ENCODE measurements at regions not wholly inside any gene's neighbourhood (a gene's known extent, or its start where the extent isn't known, plus 50 kb on each side); places are given as distances from the start of the nearest gene placed in this dataset.

GRCh38 chr1:190897233-190897632, 419.6 kb upstream of the BRINP3 start:
- Histone ChIP-seq H3K4me1 (no peaks in the 10 kb centered on the region), H3K4me3 (no peak overlapping the region), H3K27ac (no peak overlapping the region), H3K27me3 (no peaks in the 10 kb centered on the region), H3K9me3 (peaks cover 5% of the 10 kb centered on the region), H3K36me3 (no peaks in the 10 kb centered on the region)
- DNase-seq (ENCODE audit: low spot score in 2 of 2) = no peak
- TF ChIP-seq POLR2AphosphoS5 (IDR thresholded peaks at IDR 0.05) = no peak
- TF ChIP-seq POLR2A (IDR thresholded peaks at IDR 0.05) = no peak
- TF ChIP-seq EP300 (IDR thresholded peaks at IDR 0.05) = no peak
- no peak for TF ChIP-seq CTCF (IDR thresholded peaks at IDR 0.05)
- WGBS = 88% methylated on average over 2 of the region's 2 CpGs

GRCh38 chr1:190904091-190904695, 426.5 kb upstream of the BRINP3 start:
- DNase-seq (ENCODE audit: low spot score in 2 of 2) = no peak
- Histone ChIP-seq H3K36me3 (no peaks in the 10 kb centered on the region), H3K4me3 (no peak overlapping the region), H3K27ac (no peak overlapping the region), H3K4me1 (no peaks in the 10 kb centered on the region), H3K27me3 (no peaks in the 10 kb centered on the region), H3K9me3 (no peaks in the 10 kb centered on the region)
- WGBS = 89% methylated on average over 2 of the region's 2 CpGs
- no peak for TF ChIP-seq EP300 (IDR thresholded peaks at IDR 0.05)
- TF ChIP-seq POLR2AphosphoS5 (IDR thresholded peaks at IDR 0.05) = no peak
- TF ChIP-seq CTCF (IDR thresholded peaks at IDR 0.05) = no peak
- no peak for TF ChIP-seq POLR2A (IDR thresholded peaks at IDR 0.05)

- no peak overlapping the region for H3K27ac ChIP-seq
- no peaks in the 10 kb centered on the region for H3K9me3 ChIP-seq
- no peaks in the 10 kb centered on the region for H3K27me3 ChIP-seq
- TF ChIP-seq POLR2A (IDR thresholded peaks at IDR 0.05) (no peak), EP300 (IDR thresholded peaks at IDR 0.05) (no peak), CTCF (IDR thresholded peaks at IDR 0.05) (no peak), POLR2AphosphoS5 (IDR thresholded peaks at IDR 0.05) (no peak)
- no peak overlapping the region for H3K4me3 ChIP-seq
- WGBS = 67% methylated on average over 1 of the region's 1 CpG
- no peak for DNase-seq (ENCODE audit: low spot score in 2 of 2)
- no peaks in the 10 kb centered on the region for H3K4me1 ChIP-seq
- H3K36me3 ChIP-seq = no peaks in the 10 kb centered on the region
Observed at GRCh38 chr1:190906206-190906725, 428.6 kb upstream of the BRINP3 start.

GRCh38 chr1:190908246-190908645, 430.6 kb upstream of the BRINP3 start:
- Histone ChIP-seq H3K36me3 (no peaks in the 10 kb centered on the region), H3K4me3 (no peak overlapping the region), H3K27me3 (no peaks in the 10 kb centered on the region), H3K4me1 (no peaks in the 10 kb centered on the region), H3K27ac (no peak overlapping the region), H3K9me3 (no peaks in the 10 kb centered on the region)
- no peak for DNase-seq (ENCODE audit: low spot score in 2 of 2)
- TF ChIP-seq POLR2A (IDR thresholded peaks at IDR 0.05) = no peak
- TF ChIP-seq POLR2AphosphoS5 (IDR thresholded peaks at IDR 0.05) = no peak
- 84% methylated on average over 1 of the region's 1 CpG for WGBS

- H3K27me3 ChIP-seq = no peaks in the 10 kb centered on the region
- H3K36me3 ChIP-seq = no peaks in the 10 kb centered on the region
- no peak overlapping the region for H3K4me3 ChIP-seq
- DNase-seq (ENCODE audit: low spot score in 2 of 2) = no peak
- no peak overlapping the region for H3K27ac ChIP-seq
- no peaks in the 10 kb centered on the region for H3K4me1 ChIP-seq
- TF ChIP-seq CTCF (IDR thresholded peaks at IDR 0.05) (no peak), EP300 (IDR thresholded peaks at IDR 0.05) (no peak), POLR2AphosphoS5 (IDR thresholded peaks at IDR 0.05) (no peak), POLR2A (IDR thresholded peaks at IDR 0.05) (no peak)
- H3K9me3 ChIP-seq = no peaks in the 10 kb centered on the region
Observed at GRCh38 chr1:190908691-190909090, 431.0 kb upstream of the BRINP3 start.

- H3K4me3 ChIP-seq = no peak overlapping the region
- WGBS = 35% methylated on average over 1 of the region's 1 CpG
Observed at GRCh38 chr1:190935925-190936324, 458.3 kb upstream of the BRINP3 start.

More at GRCh38 chr1:190935925-190936324, 458.3 kb upstream of the BRINP3 start:
- no peak for DNase-seq (ENCODE audit: low spot score in 2 of 2)
- TF ChIP-seq EP300 (IDR thresholded peaks at IDR 0.05) (no peak), CTCF (IDR thresholded peaks at IDR 0.05) (no peak), POLR2AphosphoS5 (IDR thresholded peaks at IDR 0.05) (no peak), POLR2A (IDR thresholded peaks at IDR 0.05) (no peak)
- Histone ChIP-seq H3K4me1 (no peaks in the 10 kb centered on the region), H3K36me3 (no peaks in the 10 kb centered on the region), H3K27ac (no peak overlapping the region), H3K9me3 (no peaks in the 10 kb centered on the region), H3K27me3 (no peaks in the 10 kb centered on the region)

All from suprapubic skin (tissue), 4 donors.